PC-9 (cell line): ENCODE measurements at regions not wholly inside any gene's neighbourhood (a gene's known extent, or its start where the extent isn't known, plus 50 kb on each side); places are given as distances from the start of the nearest gene placed in this dataset.

Experiments
- EZH2 ChIP-seq: fragments of 200-600 bp; sonication (generic); IDR thresholded peaks from 2 replicates; pipeline ENCODE4 v1.8.0; 2017; ENCODE audit warnings: antibody characterized with exemption, low read depth
- TF ChIP-seq, protein P1 (sequence below): fragments of 200-600 bp; sonication (generic); conservative IDR thresholded peaks from 2 replicates; pipeline ENCODE4 v1.6.1; 2017; ENCODE audit warnings: mixed run types, antibody characterized with exemption, mild to moderate bottlenecking, moderate library complexity

DNA sequence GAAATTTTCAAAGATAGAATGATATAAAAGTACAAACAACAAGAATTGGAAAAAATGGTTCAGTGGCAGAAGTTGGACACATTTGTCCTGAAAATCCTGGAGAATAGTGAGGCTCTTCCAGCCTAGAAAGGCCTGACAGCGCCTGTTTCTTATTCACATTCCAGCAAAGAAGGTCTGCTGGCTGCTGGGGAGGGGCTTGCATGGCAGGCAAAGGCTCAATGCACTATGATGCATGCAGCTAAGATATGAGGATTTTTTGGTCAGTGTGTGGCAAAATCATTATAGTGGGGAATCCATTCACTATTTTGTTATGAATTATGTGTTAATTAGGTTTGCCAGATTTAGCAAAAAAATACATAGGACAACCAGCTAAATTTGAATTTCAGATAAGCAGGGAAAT lies 243.9 kb upstream of the SLC30A5 start:
- TF ChIP-seq, protein P1, sequence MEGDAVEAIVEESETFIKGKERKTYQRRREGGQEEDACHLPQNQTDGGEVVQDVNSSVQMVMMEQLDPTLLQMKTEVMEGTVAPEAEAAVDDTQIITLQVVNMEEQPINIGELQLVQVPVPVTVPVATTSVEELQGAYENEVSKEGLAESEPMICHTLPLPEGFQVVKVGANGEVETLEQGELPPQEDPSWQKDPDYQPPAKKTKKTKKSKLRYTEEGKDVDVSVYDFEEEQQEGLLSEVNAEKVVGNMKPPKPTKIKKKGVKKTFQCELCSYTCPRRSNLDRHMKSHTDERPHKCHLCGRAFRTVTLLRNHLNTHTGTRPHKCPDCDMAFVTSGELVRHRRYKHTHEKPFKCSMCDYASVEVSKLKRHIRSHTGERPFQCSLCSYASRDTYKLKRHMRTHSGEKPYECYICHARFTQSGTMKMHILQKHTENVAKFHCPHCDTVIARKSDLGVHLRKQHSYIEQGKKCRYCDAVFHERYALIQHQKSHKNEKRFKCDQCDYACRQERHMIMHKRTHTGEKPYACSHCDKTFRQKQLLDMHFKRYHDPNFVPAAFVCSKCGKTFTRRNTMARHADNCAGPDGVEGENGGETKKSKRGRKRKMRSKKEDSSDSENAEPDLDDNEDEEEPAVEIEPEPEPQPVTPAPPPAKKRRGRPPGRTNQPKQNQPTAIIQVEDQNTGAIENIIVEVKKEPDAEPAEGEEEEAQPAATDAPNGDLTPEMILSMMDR, result no peak
- no peak for TF ChIP-seq EZH2
